Activated CD4-positive, alpha-beta T cell treated with anti-CD3 and anti-CD28 coated beads, Interleukin-2, Interleukin-6, amounts not matched to agents 100 ng/mL and 50 ng/mL, durations not matched to agents 16 hours and 8 hours (primary cell): ENCODE measurements at regions not wholly inside any gene's neighbourhood (a gene's known extent, or its start where the extent isn't known, plus 50 kb on each side); places are given as distances from the start of the nearest gene placed in this dataset.
"Not testable (repeated sequence)": the region's sequence is repeated elsewhere in the genome, so short reads cannot be mapped to it uniquely, and the experiment has no call there.

Experiments
- DNase-seq: peaks from one replicate; pipeline ENCODE4 v3.0.0-alpha.2; 2020

- no peak for DNase-seq
Measured at GRCh38 chr2:89834306-89834705, 1142.8 kb downstream of the RPIA start.

- DNase-seq: not testable (repeated sequence)
Measured at GRCh38 chr2:89836326-89836725, 1144.9 kb downstream of the RPIA start.

- no peak for DNase-seq
Measured at GRCh38 chr2:89837962-89838625, 1146.6 kb downstream of the RPIA start.

GRCh38 chr2:89840175-89840574, 1148.7 kb downstream of the RPIA start:
- not testable (repeated sequence) for DNase-seq

GRCh38 chr2:89840781-89841475, 1149.5 kb downstream of the RPIA start:
- not testable (repeated sequence) for DNase-seq

GRCh38 chr2:89841476-89841840, 1150.0 kb downstream of the RPIA start:
- no peak for DNase-seq

GRCh38 chr2:89842180-89842908, 1150.9 kb downstream of the RPIA start:
- no peak for DNase-seq

GRCh38 chr2:89844221-89844943, 1152.9 kb downstream of the RPIA start:
- DNase-seq: no peak

GRCh38 chr2:89845532-89845931, 1154.1 kb downstream of the RPIA start:
- DNase-seq: no peak

GRCh38 chr2:89848114-89848513, 1156.6 kb downstream of the RPIA start:
- no peak for DNase-seq

- no peak for DNase-seq
Measured at GRCh38 chr2:89848763-89849368, 1157.4 kb downstream of the RPIA start.

- no peak for DNase-seq
Measured at GRCh38 chr2:89849731-89850130, 1158.3 kb downstream of the RPIA start.

GRCh38 chr2:89850481-89850880, 1159.0 kb downstream of the RPIA start:
- DNase-seq: no peak

GRCh38 chr2:89850881-89851582, 1159.6 kb downstream of the RPIA start:
- DNase-seq: no peak

GRCh38 chr2:89851583-89851905, 1160.1 kb downstream of the RPIA start:
- DNase-seq: no peak

GRCh38 chr2:89853427-89853826, 1162.0 kb downstream of the RPIA start:
- not testable (repeated sequence) for DNase-seq

GRCh38 chr2:89855752-89856151, 1164.3 kb downstream of the RPIA start:
- not testable (repeated sequence) for DNase-seq

- not testable (repeated sequence) for DNase-seq
Measured at GRCh38 chr2:89856305-89856704, 1164.8 kb downstream of the RPIA start.

- not testable (repeated sequence) for DNase-seq
Measured at GRCh38 chr2:89862164-89862563, 1170.7 kb downstream of the RPIA start.

- DNase-seq: not testable (repeated sequence)
Measured at GRCh38 chr2:89863209-89863608, 1171.7 kb downstream of the RPIA start.

GRCh38 chr2:89874810-89875595, 1183.5 kb downstream of the RPIA start:
- not testable (repeated sequence) for DNase-seq
